ENCODE measurements at regions not wholly inside any gene's neighbourhood (a gene's known extent, or its start where the extent isn't known, plus 50 kb on each side); places are given as distances from the start of the nearest gene placed in this dataset.

DNA sequence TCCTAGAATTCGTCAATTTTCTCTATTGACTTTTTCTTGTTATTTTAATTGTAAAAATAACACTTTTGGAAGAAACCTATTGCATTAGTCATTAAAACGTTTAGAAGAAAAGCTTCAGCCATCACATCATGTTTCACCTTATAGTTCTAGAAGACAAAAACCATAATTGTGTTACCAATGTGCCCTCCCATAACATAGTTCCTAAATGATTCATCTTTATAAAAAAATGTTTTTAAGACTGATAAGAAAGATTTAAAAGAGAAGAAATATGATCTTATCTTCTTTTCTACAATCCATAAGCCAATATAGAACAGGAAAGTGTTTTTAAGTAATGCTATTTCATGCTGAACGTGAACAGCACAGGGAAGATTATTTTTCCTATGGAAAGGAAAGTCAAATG is 316.6 kb upstream of the NDST4 start:
- Mint-ChIP-seq H3K4me3 (no peak overlapping the region), H3K4me1 (no peaks in the 10 kb centered on the region), H3K36me3 (ENCODE audit: low read depth) (no peaks in the 10 kb centered on the region), H3K9me3 (no peaks in the 10 kb centered on the region), H3K27ac (no peak overlapping the region), H3K27me3 (no peaks in the 10 kb centered on the region)
- TF ChIP-seq, protein P1, sequence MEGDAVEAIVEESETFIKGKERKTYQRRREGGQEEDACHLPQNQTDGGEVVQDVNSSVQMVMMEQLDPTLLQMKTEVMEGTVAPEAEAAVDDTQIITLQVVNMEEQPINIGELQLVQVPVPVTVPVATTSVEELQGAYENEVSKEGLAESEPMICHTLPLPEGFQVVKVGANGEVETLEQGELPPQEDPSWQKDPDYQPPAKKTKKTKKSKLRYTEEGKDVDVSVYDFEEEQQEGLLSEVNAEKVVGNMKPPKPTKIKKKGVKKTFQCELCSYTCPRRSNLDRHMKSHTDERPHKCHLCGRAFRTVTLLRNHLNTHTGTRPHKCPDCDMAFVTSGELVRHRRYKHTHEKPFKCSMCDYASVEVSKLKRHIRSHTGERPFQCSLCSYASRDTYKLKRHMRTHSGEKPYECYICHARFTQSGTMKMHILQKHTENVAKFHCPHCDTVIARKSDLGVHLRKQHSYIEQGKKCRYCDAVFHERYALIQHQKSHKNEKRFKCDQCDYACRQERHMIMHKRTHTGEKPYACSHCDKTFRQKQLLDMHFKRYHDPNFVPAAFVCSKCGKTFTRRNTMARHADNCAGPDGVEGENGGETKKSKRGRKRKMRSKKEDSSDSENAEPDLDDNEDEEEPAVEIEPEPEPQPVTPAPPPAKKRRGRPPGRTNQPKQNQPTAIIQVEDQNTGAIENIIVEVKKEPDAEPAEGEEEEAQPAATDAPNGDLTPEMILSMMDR (IDR thresholded peaks at IDR 0.05): no peak
- intact Hi-C loops (cut with micrococcal nuclease): no loop called here
- ATAC-seq (ENCODE audit: low read depth) (no peak), DNase-seq (no peak)
- ChIA-PET POLR2A (no interaction called here), CTCF (no interaction called here)

DNA sequence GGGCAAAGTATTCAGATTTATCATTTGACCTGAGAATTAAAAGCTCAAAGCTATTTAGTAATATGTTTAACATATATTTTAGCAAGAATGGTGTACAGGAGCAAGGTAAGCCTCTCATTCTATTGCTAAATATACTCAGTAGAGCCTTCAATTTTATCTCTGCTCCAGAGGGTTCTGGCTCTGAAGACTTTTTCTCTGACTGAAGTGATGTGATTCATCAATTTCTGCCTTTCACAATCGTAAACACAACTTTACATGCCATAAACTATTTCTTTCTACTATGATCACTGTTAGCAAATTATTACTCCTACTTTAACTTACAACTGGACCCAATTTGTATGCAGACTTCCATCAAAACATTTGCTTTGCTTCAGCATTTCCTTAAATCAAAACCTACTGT is 315.0 kb upstream of the NDST4 start:
- Mint-ChIP-seq H3K4me3 (no peak overlapping the region), H3K27ac (no peak overlapping the region), H3K36me3 (ENCODE audit: low read depth) (no peaks in the 10 kb centered on the region), H3K27me3 (no peaks in the 10 kb centered on the region), H3K9me3 (peaks cover 2% of the 10 kb centered on the region), H3K4me1 (no peaks in the 10 kb centered on the region)
- POLR2A ChIA-PET: no interaction called here
- CTCF ChIA-PET: no interaction called here
- DNase-seq (no peak), ATAC-seq (ENCODE audit: low read depth) (no peak)
- TF ChIP-seq, protein P1 (IDR thresholded peaks at IDR 0.05): no peak
- intact Hi-C loops (cut with micrococcal nuclease): no loop called here

DNA sequence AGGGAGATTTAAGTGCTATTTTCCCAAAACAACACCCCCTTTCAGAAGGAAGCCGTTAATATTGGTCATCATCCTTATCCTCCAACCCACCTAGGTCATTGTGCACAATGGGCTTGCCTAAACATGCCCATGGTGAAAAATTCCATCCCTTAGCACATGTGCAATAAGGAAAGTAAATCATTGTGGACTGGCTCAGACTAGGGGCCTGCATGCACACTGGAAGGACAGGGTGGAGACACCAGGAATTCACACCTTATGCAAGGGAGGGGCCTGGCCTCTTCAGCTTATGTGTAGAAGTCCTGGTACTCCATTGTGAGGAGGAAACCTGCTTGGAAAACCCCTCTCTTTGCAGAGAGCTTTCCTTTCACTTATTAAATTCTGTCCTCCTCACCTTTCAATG is 311.4 kb upstream of the NDST4 start:
- ATAC-seq (ENCODE audit: low read depth) (no peak), DNase-seq (no peak)
- ChIA-PET CTCF (no interaction called here), POLR2A (no interaction called here)
- no peaks in the 10 kb centered on the region for H3K27me3 Mint-ChIP-seq
- no peaks in the 10 kb centered on the region for H3K36me3 Mint-ChIP-seq (ENCODE audit: low read depth)
- H3K9me3 Mint-ChIP-seq: peaks cover 5% of the 10 kb centered on the region
- no peak overlapping the region for H3K4me3 Mint-ChIP-seq
- TF ChIP-seq, protein P1 (IDR thresholded peaks at IDR 0.05): no peak
- H3K27ac Mint-ChIP-seq: no peak overlapping the region
- no peaks in the 10 kb centered on the region for H3K4me1 Mint-ChIP-seq
- intact Hi-C loops (cut with micrococcal nuclease): no loop called here

DNA sequence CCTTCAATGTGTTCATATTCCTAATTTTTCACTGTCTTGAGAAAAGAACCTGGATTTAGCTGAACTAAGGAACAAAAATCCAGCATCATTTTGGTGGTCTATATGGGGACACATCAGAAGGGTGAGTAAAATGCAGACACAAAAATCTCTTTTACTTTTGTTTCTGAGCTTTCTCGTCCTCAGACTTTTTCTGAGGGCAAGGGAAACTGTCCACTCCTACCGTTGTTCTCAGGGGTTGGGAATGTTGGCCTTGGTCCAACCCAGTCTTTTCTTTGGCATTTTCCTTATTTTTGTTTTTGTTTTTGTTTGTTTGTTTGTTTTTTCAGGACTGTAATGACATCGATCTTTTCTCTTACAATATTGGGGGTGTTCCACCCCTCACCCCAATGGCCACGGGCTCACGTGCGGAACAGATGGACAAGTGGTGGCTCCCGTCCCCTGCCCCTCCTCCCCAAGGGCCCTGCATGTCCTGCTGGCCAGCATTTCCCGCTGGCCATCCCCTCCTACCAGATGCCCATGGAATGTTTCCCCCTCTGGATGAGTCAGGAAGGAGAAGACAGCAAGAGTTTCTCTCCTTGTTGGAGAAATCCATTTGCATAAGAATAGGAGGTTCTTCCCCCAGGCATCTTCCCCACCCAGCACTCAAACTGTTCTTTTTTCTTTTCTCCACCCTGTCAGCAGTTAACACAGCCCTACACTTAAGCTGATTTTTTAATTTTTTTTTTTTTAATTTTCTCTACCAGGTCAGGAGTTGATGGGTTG is 305.4 kb upstream of the NDST4 start:
- Mint-ChIP-seq H3K4me3 (no peak overlapping the region), H3K9me3 (peaks cover 8% of the 10 kb centered on the region), H3K36me3 (ENCODE audit: low read depth) (no peaks in the 10 kb centered on the region), H3K27ac (no peak overlapping the region), H3K4me1 (no peaks in the 10 kb centered on the region), H3K27me3 (no peaks in the 10 kb centered on the region)
- DNase-seq (no peak), ATAC-seq (ENCODE audit: low read depth) (no peak)
- TF ChIP-seq, protein P1 (IDR thresholded peaks at IDR 0.05): no peak
- intact Hi-C loops (cut with micrococcal nuclease): no loop called here
- ChIA-PET POLR2A (no interaction called here), CTCF (no interaction called here)

DNA sequence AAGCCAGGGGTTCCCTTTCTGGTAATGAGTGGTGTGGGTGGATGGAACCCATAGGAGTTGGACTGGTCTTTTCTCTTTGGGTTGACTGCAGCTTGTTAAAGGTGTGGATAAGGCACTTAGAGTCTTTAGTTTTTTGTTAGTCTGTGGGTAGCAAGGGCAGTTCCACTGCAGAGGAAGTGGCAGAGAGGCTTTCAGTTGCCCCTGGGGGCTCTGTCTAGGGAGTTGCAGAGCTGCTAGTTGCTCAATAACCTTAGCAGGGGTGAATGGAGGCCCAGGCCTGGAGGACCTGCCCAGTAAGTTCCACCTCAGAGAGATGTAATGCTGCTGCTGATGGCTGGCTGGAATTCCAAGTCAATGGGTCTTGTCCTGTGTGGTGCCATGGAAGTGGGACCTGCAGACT is 282.6 kb upstream of the NDST4 start:
- no peaks in the 10 kb centered on the region for H3K27me3 Mint-ChIP-seq
- peaks cover 9% of the 10 kb centered on the region for H3K9me3 Mint-ChIP-seq
- ATAC-seq (ENCODE audit: low read depth) (no peak), DNase-seq (no peak)
- H3K36me3 Mint-ChIP-seq (ENCODE audit: low read depth): no peaks in the 10 kb centered on the region
- no peak overlapping the region for H3K27ac Mint-ChIP-seq
- POLR2A ChIA-PET: no interaction called here
- H3K4me1 Mint-ChIP-seq: no peaks in the 10 kb centered on the region
- TF ChIP-seq, protein P1 (IDR thresholded peaks at IDR 0.05): no peak
- CTCF ChIA-PET: no interaction called here
- H3K4me3 Mint-ChIP-seq: no peak overlapping the region
- intact Hi-C loops (cut with micrococcal nuclease): no loop called here
